K562 (cell line): ENCODE measurements at regions not wholly inside any gene's neighbourhood (a gene's known extent, or its start where the extent isn't known, plus 50 kb on each side); places are given as distances from the start of the nearest gene placed in this dataset.

ENCODE experiments used
- ATAC-seq: fragments of 200-7000 bp; cut with Tn5 transposase; 3 replicates; pipeline ENCODE4 v1.9.1; 2020; ENCODE audit warnings: moderate library complexity
- BruUV-seq: library from RNA; stranded (reverse); fragments of 400-500 nt; replicated peaks from 2 replicates; lab custom pipeline; 2021; lab: Mats Ljungman, UMichigan
- CTCF ChIA-PET: fragments of 300-600 bp; formaldehyde crosslinking; extraction: SDS; loops from one replicate; lab custom pipeline; 2021; ENCODE audit warnings: low intra/inter-chr PET ratio; lab: Yijun Ruan, JAX
- POLR2A ChIA-PET: fragments of 300-600, 350-650 bp; sonication (Branson Sonifier 250); formaldehyde crosslinking; extraction: SDS; loops from one replicate; lab custom pipeline; 2021; ENCODE audit warnings: antibody characterized with exemption, inconsistent platforms; lab: Yijun Ruan, JAX
- DNase-seq, 4 experiments: peaks; one replicate each; pipeline versions ENCODE4 v3.0.0 to v3.0.0-alpha.2; 2011 to 2018; ENCODE audit warnings: low spot score in 3 of 4, mixed read lengths in 3 of 4; ENCODE audit errors: extremely low read depth in 1 of 4
- FAIRE-seq: peaks from 2 replicates; lab custom pipeline; 2011; peaks lifted over from hg19 to GRCh38; lab: Jason Lieb, UNC
- H2AFZ ChIP-seq: 2 replicates; pipeline ENCODE4 v1.6.0; 2011; ENCODE audit warnings: low read depth, low read length, control low read depth, inconsistent platforms
- H3K27ac ChIP-seq: fragments of 200-600 bp; 3 replicates; pipeline ENCODE4 v1.8.0; 2011; ENCODE audit warnings: low read depth, mild to moderate bottlenecking, control low read depth, inconsistent platforms, low read length, moderate library complexity, mixed read lengths; ENCODE audit errors: extremely low read depth
- H3K27me3 ChIP-seq, 2 experiments: fragments of 300-600 bp in 1 of 2; 2 replicates in 1 of 2; 3 replicates in 1 of 2; pipeline versions ENCODE4 v1.6.0 to v1.8.0; 2011; ENCODE audit warnings: inconsistent platforms in 2 of 2, low read length in 2 of 2, mild to moderate bottlenecking in 1 of 2, mixed read lengths in 1 of 2, moderate library complexity in 1 of 2; ENCODE audit not compliant: control insufficient read depth in 2 of 2, insufficient read depth in 2 of 2
- H3K36me3 ChIP-seq: fragments of 300-600 bp; 3 replicates; pipeline ENCODE4 v1.8.0; 2011; ENCODE audit warnings: mild to moderate bottlenecking, low read length, inconsistent platforms; ENCODE audit not compliant: control insufficient read depth, insufficient read depth
- H3K4me1 ChIP-seq, 2 experiments: fragments of 200-600 bp in 1 of 2; replicated peaks in 1 of 2; 2 replicates in 1 of 2; 3 replicates in 1 of 2; pipeline versions ENCODE4 v1.5.1 to v1.8.0; 2011; ENCODE audit warnings: inconsistent platforms in 2 of 2, low read length in 2 of 2, mild to moderate bottlenecking in 1 of 2, mixed read lengths in 1 of 2, moderate library complexity in 1 of 2; ENCODE audit not compliant: control insufficient read depth in 2 of 2, insufficient read depth in 2 of 2
- H3K4me2 ChIP-seq: 2 replicates; pipeline ENCODE4 v1.6.1; 2011; ENCODE audit warnings: low read length, control low read depth, inconsistent platforms, mixed read lengths; ENCODE audit not compliant: insufficient read depth
- H3K4me3 ChIP-seq: fragments of 200-600 bp; sonication (generic), shearing (Covaris generic); 2 replicates; pipeline ENCODE4 v1.5.1; 2016; ENCODE audit warnings: control low read depth, inconsistent platforms
- H3K79me2 ChIP-seq: fragments of 200-600 bp; 3 replicates; pipeline ENCODE4 v1.8.0; 2011; ENCODE audit warnings: low read length, inconsistent platforms; ENCODE audit not compliant: control insufficient read depth, insufficient read depth
- H3K9ac ChIP-seq, 2 experiments: 2 replicates each; pipeline versions ENCODE4 v1.6.0 to v1.6.1; 2011; ENCODE audit warnings: low read depth in 2 of 2, low read length in 2 of 2, control low read depth in 1 of 2, inconsistent platforms in 1 of 2, mild to moderate bottlenecking in 1 of 2, mixed read lengths in 1 of 2; ENCODE audit not compliant: insufficient read depth in 1 of 2
- H3K9me1 ChIP-seq: one replicate; pipeline ENCODE4 v1.6.0; 2011; ENCODE audit warnings: inconsistent platforms, mild to moderate bottlenecking, low read length, moderate library complexity; ENCODE audit not compliant: control insufficient read depth, insufficient read depth
- H3K9me3 ChIP-seq: replicated peaks from 2 replicates; pipeline ENCODE4 v1.5.1; 2011; ENCODE audit warnings: low read depth, low read length, inconsistent platforms; ENCODE audit not compliant: control insufficient read depth, insufficient read depth
- H4K20me1 ChIP-seq: replicated peaks from 2 replicates; pipeline ENCODE4 v1.6.1; 2011; ENCODE audit warnings: low read length, inconsistent platforms, mixed read lengths; ENCODE audit not compliant: control insufficient read depth, insufficient read depth
- BCL6 ChIP-seq: fragments of 250-450 bp; sonication (Bioruptor Pico); IDR thresholded peaks from 2 replicates; pipeline ENCODE4 v1.4.0; 2020
- CTCF ChIP-seq, 3 experiments: IDR thresholded peaks in 2 of 3; conservative IDR thresholded peaks in 1 of 3; 2 replicates each; pipeline ENCODE4 v1.5.1; 2011 to 2012; ENCODE audit warnings: low read length in 3 of 3, mild to moderate bottlenecking in 3 of 3, control low read depth in 2 of 3, improper control_type of control experiment in 1 of 3, inconsistent platforms in 1 of 3, low read depth in 1 of 3, mixed read lengths in 1 of 3, moderate library complexity in 1 of 3; ENCODE audit not compliant: insufficient read depth in 2 of 3
- ELK3 ChIP-seq: fragments of 450-650 bp; formaldehyde crosslinking; IDR thresholded peaks from 2 replicates; pipeline ENCODE4 v1.4.0; 2020; ENCODE audit warnings: mild to moderate bottlenecking
- EP400 ChIP-seq: fragments of 450-650 bp; IDR thresholded peaks from 2 replicates; pipeline ENCODE4 v1.6.1; 2017; ENCODE audit warnings: antibody characterized with exemption, mild to moderate bottlenecking, moderate library complexity
- FOXM1 ChIP-seq, 2 experiments: fragments of 450-650 bp in 1 of 2; sonication (generic) in 1 of 2; formaldehyde crosslinking in 1 of 2; IDR thresholded peaks; 2 replicates each; pipeline versions ENCODE4 v1.6.1 to v1.9.0; 2017 to 2022; ENCODE audit warnings: low read depth in 2 of 2, mild to moderate bottlenecking in 2 of 2, missing genetic modification reagents in 1 of 2, moderate library complexity in 1 of 2
- HNRNPK ChIP-seq: fragments of 200-400 bp; formaldehyde crosslinking; IDR thresholded peaks from one replicate; pipeline ENCODE4 v1.6.1; 2018; ENCODE audit warnings: mild to moderate bottlenecking, low read depth, low read length; ENCODE audit not compliant: poor library complexity, severe bottlenecking
- IRF1 ChIP-seq: sonication (generic); formaldehyde crosslinking; IDR thresholded peaks from 2 replicates; pipeline ENCODE4 v1.8.0; 2022; ENCODE audit warnings: missing genetic modification reagents, mild to moderate bottlenecking, borderline replicate concordance
- MIER1 ChIP-seq: fragments of 450-650 bp; IDR thresholded peaks from 2 replicates; pipeline ENCODE4 v1.6.1; 2016; ENCODE audit warnings: antibody characterized with exemption, mild to moderate bottlenecking, low read depth
- NFIX ChIP-seq: fragments of 250-450 bp; sonication (Bioruptor Pico); IDR thresholded peaks from 2 replicates; pipeline ENCODE4 v1.4.0; 2020; ENCODE audit warnings: low read depth, mild to moderate bottlenecking, moderate library complexity
- POLR2B ChIP-seq: fragments of 450-650 bp; IDR thresholded peaks from 2 replicates; pipeline ENCODE4 v1.6.1; 2018; ENCODE audit warnings: low read depth; ENCODE audit not compliant: partially characterized antibody
- ZNF282 ChIP-seq: sonication (generic); formaldehyde crosslinking; IDR thresholded peaks from 2 replicates; pipeline ENCODE4 v1.8.1; 2023; ENCODE audit warnings: missing genetic modification reagents
- ZNF324 ChIP-seq: fragments of 250-450 bp; sonication (Bioruptor Pico); IDR thresholded peaks from 2 replicates; pipeline ENCODE4 v1.4.0; 2020; ENCODE audit warnings: mild to moderate bottlenecking
- WGBS: fragments of 100-300 bp; shearing (Covaris generic); methylation state at CpG from one replicate; pipeline ENCODE4 v1.1.6; 2016; ENCODE audit warnings: low coverage, mixed read lengths; ENCODE audit not compliant: insufficient coverage; ENCODE audit errors: missing lambda C conversion rate; 5-methylcytosine and 5-hydroxymethylcytosine counted together
- in situ Hi-C: fragments of 300-500 bp; cut with MboI; formaldehyde crosslinking; loops from 4 replicates; pipeline ENCODE4 v1.15.0; 2018; ENCODE audit warnings: inconsistent platforms, mixed read lengths
- intact Hi-C: fragments of 100-400 bp; cut with micrococcal nuclease; formaldehyde crosslinking; loops from 2 replicates; pipeline ENCODE4 v1.14.2; 2022

GRCh38 chr13:63184693-63185092 is 1769.0 kb upstream of the PCDH20 start:
- CTCF ChIA-PET, result no interaction called here
- H3K27ac ChIP-seq, result no peak overlapping the region
- no peak for TF ChIP-seq BCL6 (CRISPR knock-in tag)
- TF ChIP-seq IRF1 (CRISPR knock-in tag), result no peak
- no peak for TF ChIP-seq POLR2B
- TF ChIP-seq FOXM1 (IDR thresholded peaks at IDR 0.05; ENCODE audit: low read depth), result no peak
- TF ChIP-seq FOXM1 (CRISPR knock-in tag; IDR thresholded peaks at IDR 0.05; ENCODE audit: low read depth), result no peak
- TF ChIP-seq NFIX (CRISPR knock-in tag), result no peak
- TF ChIP-seq EP400, result no peak
- TF ChIP-seq MIER1, result no peak
- TF ChIP-seq ZNF282, result no peak
- TF ChIP-seq CTCF (IDR thresholded peaks at IDR 0.05 in 2 of 3, conservative IDR thresholded peaks at IDR 0.05 in 1 of 3; ENCODE audit: insufficient read depth in 2 of 3, low read depth in 1 of 3, low read length in 3 of 3), result no peak
- no peak for TF ChIP-seq HNRNPK
- no peak for TF ChIP-seq ZNF324 (CRISPR knock-in tag)
- TF ChIP-seq ELK3, result no peak
- H3K9ac ChIP-seq, result no peak overlapping the region
- in situ Hi-C loops, result no loop called here
- 0% methylated on average over 1 of the region's 2 CpGs for WGBS
- no peaks in the 10 kb centered on the region for H3K27me3 ChIP-seq
- no peaks in the 10 kb centered on the region for H3K4me1 ChIP-seq
- no peak for ATAC-seq
- H2AFZ ChIP-seq, result no peak overlapping the region
- H3K4me2 ChIP-seq, result no peak overlapping the region
- no peak for FAIRE-seq
- intact Hi-C loops, result no loop called here
- H3K4me3 ChIP-seq, result no peak overlapping the region
- no peaks in the 10 kb centered on the region for H4K20me1 ChIP-seq
- BruUV-seq, result no TSS peak
- no peaks in the 10 kb centered on the region for H3K9me1 ChIP-seq
- POLR2A ChIA-PET, result no interaction called here
- H3K36me3 ChIP-seq, result no peaks in the 10 kb centered on the region
- no peaks in the 10 kb centered on the region for H3K9me3 ChIP-seq
- DNase-seq, result no peak
- no peaks in the 10 kb centered on the region for H3K79me2 ChIP-seq
